ENCODE measurements at regions not wholly inside any gene's neighbourhood (a gene's known extent, or its start where the extent isn't known, plus 50 kb on each side); places are given as distances from the start of the nearest gene placed in this dataset.

DNA sequence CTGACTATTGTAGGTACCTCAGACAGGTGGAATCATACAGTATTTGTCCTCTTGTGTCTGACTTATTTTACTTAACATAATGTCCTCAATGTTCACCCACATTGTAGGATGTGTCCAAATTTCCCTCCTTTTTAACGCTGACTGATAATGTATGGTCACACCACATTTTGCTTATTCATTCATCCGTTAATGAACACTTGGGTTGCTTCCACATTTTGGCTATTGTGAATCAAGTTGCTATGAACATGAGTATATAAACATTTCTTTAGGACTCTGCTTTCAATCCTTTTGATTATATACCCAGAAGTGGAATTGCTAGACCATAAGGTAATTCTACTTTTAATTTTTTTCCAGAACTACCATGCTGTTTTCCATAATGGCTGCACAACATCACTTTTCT, 87.0 kb upstream of the NDP start:
- no peak for TF ChIP-seq MAZ (IDR thresholded peaks at IDR 0.05; ENCODE audit: borderline replicate concordance, low read depth, low read length)
- TF ChIP-seq FOS (IDR thresholded peaks at IDR 0.05; ENCODE audit: low read depth, low read length) = no peak
- no peak for TF ChIP-seq CTCF (conservative IDR thresholded peaks at IDR 0.05; ENCODE audit: low read depth, low read length)
- no peak for TF ChIP-seq RCOR1 (IDR thresholded peaks at IDR 0.05; ENCODE audit: insufficient replicate concordance, low read length)
- no peak for TF ChIP-seq RFX5 (IDR thresholded peaks at IDR 0.05; ENCODE audit: low read depth, low read length)
- TF ChIP-seq MXI1 (IDR thresholded peaks at IDR 0.05; ENCODE audit: borderline replicate concordance, low read depth, low read length) = no peak
- no peak for TF ChIP-seq POLR2A (IDR thresholded peaks at IDR 0.05; ENCODE audit: low read depth, low read length)
- TF ChIP-seq NFE2L2 (IDR thresholded peaks at IDR 0.05; ENCODE audit: low read depth, low read length) = no peak
- TF ChIP-seq, protein P1, sequence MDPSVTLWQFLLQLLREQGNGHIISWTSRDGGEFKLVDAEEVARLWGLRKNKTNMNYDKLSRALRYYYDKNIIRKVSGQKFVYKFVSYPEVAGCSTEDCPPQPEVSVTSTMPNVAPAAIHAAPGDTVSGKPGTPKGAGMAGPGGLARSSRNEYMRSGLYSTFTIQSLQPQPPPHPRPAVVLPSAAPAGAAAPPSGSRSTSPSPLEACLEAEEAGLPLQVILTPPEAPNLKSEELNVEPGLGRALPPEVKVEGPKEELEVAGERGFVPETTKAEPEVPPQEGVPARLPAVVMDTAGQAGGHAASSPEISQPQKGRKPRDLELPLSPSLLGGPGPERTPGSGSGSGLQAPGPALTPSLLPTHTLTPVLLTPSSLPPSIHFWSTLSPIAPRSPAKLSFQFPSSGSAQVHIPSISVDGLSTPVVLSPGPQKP (IDR thresholded peaks at IDR 0.05; ENCODE audit: borderline replicate concordance, low read depth, low read length) = no peak

All from IMR-90 (cell line).